ENCODE measurements at regions not wholly inside any gene's neighbourhood (a gene's known extent, or its start where the extent isn't known, plus 50 kb on each side); places are given as distances from the start of the nearest gene placed in this dataset.
"Not testable (repeated sequence)": the region's sequence is repeated elsewhere in the genome, so short reads cannot be mapped to it uniquely, and the experiment has no call there.

DNA sequence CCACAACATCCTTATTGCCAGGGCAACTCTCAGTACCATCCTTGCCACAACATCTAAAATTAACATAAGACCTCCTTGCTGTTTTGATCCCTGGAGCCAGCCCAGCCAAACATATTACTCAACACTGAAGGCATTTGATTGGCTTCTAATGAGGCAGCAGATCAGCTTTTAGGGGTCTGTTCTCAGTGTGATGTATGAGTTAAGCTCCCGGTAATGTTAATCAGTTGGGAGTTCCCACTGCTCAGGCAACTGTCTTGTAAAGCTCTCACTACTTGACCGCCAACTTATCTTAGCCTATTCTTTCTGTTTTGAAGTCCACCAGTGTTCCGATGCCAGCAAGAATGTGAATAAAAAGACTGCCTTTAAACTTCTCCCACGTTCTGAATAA, 158.9 kb downstream of the FOXB1 start:
- H3K9me3 ChIP-seq, result no peaks in the 10 kb centered on the region
- H3K27ac ChIP-seq, result no peak overlapping the region
- no peak for DNase-seq (ENCODE audit: low spot score in 2 of 2)
- no peaks in the 10 kb centered on the region for H3K4me1 ChIP-seq
- no peaks in the 10 kb centered on the region for H3K36me3 ChIP-seq
- intact Hi-C loops (cut with DNase I), result no loop called here
- no peak overlapping the region for H3K4me3 ChIP-seq
- TF ChIP-seq, protein P1, sequence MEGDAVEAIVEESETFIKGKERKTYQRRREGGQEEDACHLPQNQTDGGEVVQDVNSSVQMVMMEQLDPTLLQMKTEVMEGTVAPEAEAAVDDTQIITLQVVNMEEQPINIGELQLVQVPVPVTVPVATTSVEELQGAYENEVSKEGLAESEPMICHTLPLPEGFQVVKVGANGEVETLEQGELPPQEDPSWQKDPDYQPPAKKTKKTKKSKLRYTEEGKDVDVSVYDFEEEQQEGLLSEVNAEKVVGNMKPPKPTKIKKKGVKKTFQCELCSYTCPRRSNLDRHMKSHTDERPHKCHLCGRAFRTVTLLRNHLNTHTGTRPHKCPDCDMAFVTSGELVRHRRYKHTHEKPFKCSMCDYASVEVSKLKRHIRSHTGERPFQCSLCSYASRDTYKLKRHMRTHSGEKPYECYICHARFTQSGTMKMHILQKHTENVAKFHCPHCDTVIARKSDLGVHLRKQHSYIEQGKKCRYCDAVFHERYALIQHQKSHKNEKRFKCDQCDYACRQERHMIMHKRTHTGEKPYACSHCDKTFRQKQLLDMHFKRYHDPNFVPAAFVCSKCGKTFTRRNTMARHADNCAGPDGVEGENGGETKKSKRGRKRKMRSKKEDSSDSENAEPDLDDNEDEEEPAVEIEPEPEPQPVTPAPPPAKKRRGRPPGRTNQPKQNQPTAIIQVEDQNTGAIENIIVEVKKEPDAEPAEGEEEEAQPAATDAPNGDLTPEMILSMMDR (IDR thresholded peaks at IDR 0.05), result no peak
- no peaks in the 10 kb centered on the region for H3K27me3 ChIP-seq

DNA sequence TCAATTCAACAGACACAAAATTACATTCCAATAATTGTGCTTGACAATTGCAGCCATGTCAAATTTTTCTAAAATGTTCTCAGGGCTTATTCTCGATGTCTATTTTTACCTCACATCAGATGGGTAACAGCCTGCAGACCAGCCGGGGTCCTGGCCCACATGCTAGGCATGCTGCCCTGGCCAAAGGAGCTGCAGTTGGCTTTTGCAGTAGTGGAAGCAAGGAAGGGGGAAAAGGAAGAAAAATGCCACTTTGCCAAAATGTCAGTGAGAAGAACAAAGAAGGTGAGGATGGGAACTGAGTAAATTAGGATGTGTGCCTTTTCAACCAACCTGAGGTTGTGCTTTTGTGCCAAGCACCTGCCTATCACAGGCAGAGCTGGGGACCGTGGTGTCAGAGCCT, 161.0 kb downstream of the FOXB1 start:
- no peaks in the 10 kb centered on the region for H3K27me3 ChIP-seq
- no peaks in the 10 kb centered on the region for H3K4me1 ChIP-seq
- no peak overlapping the region for H3K27ac ChIP-seq
- no peak overlapping the region for H3K4me3 ChIP-seq
- H3K36me3 ChIP-seq, result no peaks in the 10 kb centered on the region
- DNase-seq (ENCODE audit: low spot score in 2 of 2), result no peak
- TF ChIP-seq, protein P1 (IDR thresholded peaks at IDR 0.05), result no peak
- intact Hi-C loops (cut with DNase I), result no loop called here
- H3K9me3 ChIP-seq, result no peaks in the 10 kb centered on the region

DNA sequence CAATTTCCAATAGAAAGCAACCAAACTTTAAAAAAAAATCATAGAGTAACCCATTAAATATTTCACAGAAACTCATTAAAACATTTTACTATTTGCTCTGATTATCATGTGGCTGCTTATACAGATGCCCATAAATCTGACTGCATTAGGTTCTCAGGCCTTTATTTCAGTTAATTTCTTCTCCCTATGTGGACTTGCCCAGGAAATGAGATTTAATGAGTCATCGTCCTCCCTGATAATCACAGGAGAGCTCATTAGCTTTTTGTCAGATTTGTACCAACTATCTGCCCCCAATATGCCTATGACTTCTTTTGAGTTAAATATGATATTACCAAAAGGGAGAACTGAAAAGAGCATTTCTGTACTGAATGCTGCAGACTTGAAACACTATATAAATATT, 168.0 kb downstream of the FOXB1 start:
- no peaks in the 10 kb centered on the region for H3K36me3 ChIP-seq
- no peak for DNase-seq (ENCODE audit: low spot score in 2 of 2)

DNA sequence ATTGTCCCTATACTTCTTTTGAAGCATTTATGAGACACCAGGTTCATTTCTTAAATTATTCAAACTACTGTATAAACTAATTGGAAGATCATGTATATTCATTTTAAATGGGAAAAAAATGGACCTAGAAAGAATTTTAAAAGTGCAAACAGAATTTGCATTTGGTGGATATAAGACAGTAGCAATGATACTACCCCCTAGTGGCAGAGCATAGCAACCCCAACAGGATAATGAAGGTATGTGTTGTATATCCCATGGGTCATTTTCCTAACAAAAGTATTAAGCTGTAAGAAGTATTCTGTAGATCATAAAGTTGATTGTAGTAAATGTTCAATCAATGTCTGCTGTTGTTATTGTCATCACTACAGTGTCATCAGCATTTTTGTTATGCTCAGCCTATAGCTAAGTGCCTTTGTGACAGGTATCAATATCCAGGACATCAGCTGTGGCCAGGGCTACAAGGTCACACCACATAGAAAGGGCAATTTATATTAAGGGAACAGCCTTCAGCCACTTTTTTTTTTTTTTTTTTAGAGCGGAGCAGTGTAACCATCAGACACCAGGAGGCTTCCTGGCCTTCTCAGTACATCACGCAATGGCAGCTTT, 175.8 kb downstream of the FOXB1 start:
- H3K4me3 ChIP-seq, result no peak overlapping the region
- H3K4me1 ChIP-seq, result no peaks in the 10 kb centered on the region
- no peaks in the 10 kb centered on the region for H3K36me3 ChIP-seq
- H3K27me3 ChIP-seq, result no peaks in the 10 kb centered on the region
- intact Hi-C loops (cut with DNase I), result loop anchor here (10.0 kb wide), 1 partner anchor 475 kb away; no protein-coding TSS in a partner anchor
- TF ChIP-seq, protein P1 (IDR thresholded peaks at IDR 0.05), result peak in 2 of 3 experiments; percentile 47
- no peak overlapping the region for H3K27ac ChIP-seq
- no peak for DNase-seq (ENCODE audit: low spot score in 2 of 2)
- H3K9me3 ChIP-seq, result no peaks in the 10 kb centered on the region

More for the DNA sequence above, 168.0 kb downstream of the FOXB1 start:
- Histone ChIP-seq H3K27ac (no peak overlapping the region), H3K27me3 (no peaks in the 10 kb centered on the region), H3K9me3 (no peaks in the 10 kb centered on the region), H3K4me3 (no peak overlapping the region), H3K4me1 (no peaks in the 10 kb centered on the region)
- intact Hi-C loops (cut with DNase I), result loop anchor here (10.0 kb wide), 1 partner anchor 467 kb away; no protein-coding TSS in a partner anchor
- TF ChIP-seq, protein P1 (IDR thresholded peaks at IDR 0.05), result no peak

DNA sequence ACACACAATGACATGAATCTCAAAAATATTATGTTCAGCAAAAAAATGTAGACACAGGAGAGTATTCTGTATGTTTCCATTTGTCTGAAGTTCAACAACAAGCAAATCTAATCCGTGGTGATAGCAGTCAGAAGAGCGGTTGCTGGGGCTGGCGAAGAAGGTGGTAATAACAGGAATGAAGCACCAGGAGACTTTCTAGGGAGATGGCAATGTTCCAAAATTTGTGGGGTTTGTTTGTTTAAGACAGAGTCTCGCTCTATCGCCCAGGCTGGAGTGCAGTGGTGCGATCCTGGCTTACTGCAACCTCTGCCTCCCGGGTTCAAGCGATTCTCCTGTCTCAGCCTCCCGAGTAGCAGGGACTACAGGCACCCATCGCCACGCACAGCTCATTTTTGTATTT, 177.8 kb downstream of the FOXB1 start:
- H3K27ac ChIP-seq; DNase-seq (ENCODE audit: low spot score in 2 of 2); H3K4me1 ChIP-seq; H3K9me3 ChIP-seq; intact Hi-C loops (cut with DNase I); H3K36me3 ChIP-seq; H3K27me3 ChIP-seq; H3K4me3 ChIP-seq: not testable (repeated sequence)

DNA sequence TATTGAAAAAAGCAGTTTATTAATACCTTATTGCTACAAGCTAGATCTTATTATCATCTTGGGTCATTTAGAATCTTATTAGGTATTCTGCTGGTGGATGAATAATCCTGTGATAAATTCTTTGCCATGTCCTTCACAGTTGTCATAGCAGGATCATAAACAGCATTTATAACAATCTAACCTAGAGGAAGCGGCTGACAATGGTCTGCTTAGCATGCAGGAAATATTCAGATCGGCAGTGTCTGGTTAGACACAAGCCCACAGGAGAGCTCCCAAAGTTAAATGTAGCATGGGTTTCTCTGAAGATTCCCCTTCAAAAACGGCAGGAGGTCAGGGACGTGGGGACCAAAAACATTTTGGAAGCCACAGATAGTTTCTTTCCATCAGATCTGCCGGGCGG, 179.3 kb downstream of the FOXB1 start:
- H3K4me1 ChIP-seq, result no peaks in the 10 kb centered on the region
- no peaks in the 10 kb centered on the region for H3K9me3 ChIP-seq
- H3K27ac ChIP-seq, result no peak overlapping the region
- TF ChIP-seq, protein P1 (IDR thresholded peaks at IDR 0.05), result no peak
- no peak overlapping the region for H3K4me3 ChIP-seq
- no peaks in the 10 kb centered on the region for H3K27me3 ChIP-seq
- H3K36me3 ChIP-seq, result no peaks in the 10 kb centered on the region
- intact Hi-C loops (cut with DNase I), result no loop called here
- DNase-seq (ENCODE audit: low spot score in 2 of 2), result no peak

Measured in ascending aorta (tissue), 2 donors.